ENCODE measurements at regions not wholly inside any gene's neighbourhood (a gene's known extent, or its start where the extent isn't known, plus 50 kb on each side); places are given as distances from the start of the nearest gene placed in this dataset.

DNA sequence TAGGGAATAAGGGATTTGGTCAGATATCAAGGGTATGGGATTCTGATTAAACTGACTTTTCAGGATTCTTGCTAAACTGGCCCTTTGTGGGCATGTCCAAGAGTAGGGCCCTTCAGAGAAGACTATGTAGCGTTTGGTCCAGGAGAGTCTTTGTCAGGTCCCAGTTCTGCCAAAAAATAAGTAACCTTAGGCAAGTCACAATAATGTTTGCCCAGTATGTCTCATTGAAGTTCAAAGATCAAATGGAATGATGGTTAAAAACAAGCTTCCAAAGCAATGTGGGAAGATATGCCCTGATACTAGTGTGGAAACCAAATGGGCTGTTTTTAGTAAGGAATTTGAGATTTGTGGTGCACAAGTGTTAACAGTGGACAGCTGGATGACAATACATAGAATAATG, 454.4 kb downstream of the WDR72 start:
- no peak overlapping the region for H2AFZ ChIP-seq (ENCODE audit: low read depth, low read length, severe bottlenecking)
- H3K9me3 ChIP-seq (ENCODE audit: insufficient read depth, low read length) = no peaks in the 10 kb centered on the region
- H3K36me3 ChIP-seq (ENCODE audit: low read length) = no peaks in the 10 kb centered on the region
- H3K4me2 ChIP-seq (ENCODE audit: low read depth, low read length, poor library complexity, severe bottlenecking) = no peak overlapping the region
- TF ChIP-seq, protein P1, sequence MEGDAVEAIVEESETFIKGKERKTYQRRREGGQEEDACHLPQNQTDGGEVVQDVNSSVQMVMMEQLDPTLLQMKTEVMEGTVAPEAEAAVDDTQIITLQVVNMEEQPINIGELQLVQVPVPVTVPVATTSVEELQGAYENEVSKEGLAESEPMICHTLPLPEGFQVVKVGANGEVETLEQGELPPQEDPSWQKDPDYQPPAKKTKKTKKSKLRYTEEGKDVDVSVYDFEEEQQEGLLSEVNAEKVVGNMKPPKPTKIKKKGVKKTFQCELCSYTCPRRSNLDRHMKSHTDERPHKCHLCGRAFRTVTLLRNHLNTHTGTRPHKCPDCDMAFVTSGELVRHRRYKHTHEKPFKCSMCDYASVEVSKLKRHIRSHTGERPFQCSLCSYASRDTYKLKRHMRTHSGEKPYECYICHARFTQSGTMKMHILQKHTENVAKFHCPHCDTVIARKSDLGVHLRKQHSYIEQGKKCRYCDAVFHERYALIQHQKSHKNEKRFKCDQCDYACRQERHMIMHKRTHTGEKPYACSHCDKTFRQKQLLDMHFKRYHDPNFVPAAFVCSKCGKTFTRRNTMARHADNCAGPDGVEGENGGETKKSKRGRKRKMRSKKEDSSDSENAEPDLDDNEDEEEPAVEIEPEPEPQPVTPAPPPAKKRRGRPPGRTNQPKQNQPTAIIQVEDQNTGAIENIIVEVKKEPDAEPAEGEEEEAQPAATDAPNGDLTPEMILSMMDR (IDR thresholded peaks at IDR 0.05; ENCODE audit: insufficient read depth, low read length, poor library complexity, severe bottlenecking) = no peak
- no peak for TF ChIP-seq EZH2phosphoT487 (conservative IDR thresholded peaks at IDR 0.05; ENCODE audit: low read length)
- no peaks in the 10 kb centered on the region for H3K9me2 ChIP-seq (replicated peaks; ENCODE audit: insufficient read depth, low read length)
- no peaks in the 10 kb centered on the region for H3K27me3 ChIP-seq (ENCODE audit: low read length)
- no peak overlapping the region for H3K9ac ChIP-seq (ENCODE audit: low read length)
- no peaks in the 10 kb centered on the region for H3F3A ChIP-seq (ENCODE audit: insufficient read depth)
- no peaks in the 10 kb centered on the region for H4K20me1 ChIP-seq (ENCODE audit: low read depth, low read length)
- no peaks in the 10 kb centered on the region for H3K79me2 ChIP-seq (ENCODE audit: insufficient read depth, low read length)
- no peak overlapping the region for H3K27ac ChIP-seq (ENCODE audit: low read depth, low read length)
- H3K4me3 ChIP-seq (ENCODE audit: insufficient read depth, low read length, poor library complexity, severe bottlenecking) = no peak overlapping the region

DNA sequence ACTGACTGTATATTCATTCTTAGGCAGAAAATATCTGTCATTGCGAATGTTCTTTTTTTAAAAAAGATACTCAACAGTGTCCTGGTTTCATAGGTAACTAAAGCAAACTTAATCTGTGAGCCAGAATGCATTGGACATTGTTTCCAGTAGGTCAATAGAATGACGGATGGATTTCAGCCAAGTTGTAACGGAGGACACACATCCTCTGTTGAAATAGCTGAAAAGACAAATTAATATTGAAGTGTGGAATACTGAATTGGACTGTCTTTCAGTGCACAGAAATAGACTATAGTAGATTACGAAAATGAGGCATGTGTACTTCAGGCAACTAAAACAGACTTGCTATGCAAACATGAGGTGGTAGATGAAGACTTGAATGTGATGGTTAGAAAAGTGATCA, 461.6 kb downstream of the WDR72 start:
- Histone ChIP-seq H3F3A (ENCODE audit: insufficient read depth) (no peaks in the 10 kb centered on the region), H3K27me3 (ENCODE audit: low read length) (no peaks in the 10 kb centered on the region), H3K9ac (ENCODE audit: low read length) (no peak overlapping the region), H3K9me3 (ENCODE audit: insufficient read depth, low read length) (no peaks in the 10 kb centered on the region), H2AFZ (ENCODE audit: low read depth, low read length, severe bottlenecking) (no peak overlapping the region), H3K36me3 (ENCODE audit: low read length) (no peaks in the 10 kb centered on the region), H3K27ac (ENCODE audit: low read depth, low read length) (no peak overlapping the region), H3K4me3 (ENCODE audit: insufficient read depth, low read length, poor library complexity, severe bottlenecking) (no peak overlapping the region), H3K79me2 (ENCODE audit: insufficient read depth, low read length) (no peaks in the 10 kb centered on the region), H3K9me2 (replicated peaks; ENCODE audit: insufficient read depth, low read length) (no peaks in the 10 kb centered on the region), H3K4me2 (ENCODE audit: low read depth, low read length, poor library complexity, severe bottlenecking) (no peak overlapping the region), H4K20me1 (ENCODE audit: low read depth, low read length) (no peaks in the 10 kb centered on the region)
- no peak for TF ChIP-seq EZH2phosphoT487 (conservative IDR thresholded peaks at IDR 0.05; ENCODE audit: low read length)
- TF ChIP-seq, protein P1 (IDR thresholded peaks at IDR 0.05; ENCODE audit: insufficient read depth, low read length, poor library complexity, severe bottlenecking) = no peak

DNA sequence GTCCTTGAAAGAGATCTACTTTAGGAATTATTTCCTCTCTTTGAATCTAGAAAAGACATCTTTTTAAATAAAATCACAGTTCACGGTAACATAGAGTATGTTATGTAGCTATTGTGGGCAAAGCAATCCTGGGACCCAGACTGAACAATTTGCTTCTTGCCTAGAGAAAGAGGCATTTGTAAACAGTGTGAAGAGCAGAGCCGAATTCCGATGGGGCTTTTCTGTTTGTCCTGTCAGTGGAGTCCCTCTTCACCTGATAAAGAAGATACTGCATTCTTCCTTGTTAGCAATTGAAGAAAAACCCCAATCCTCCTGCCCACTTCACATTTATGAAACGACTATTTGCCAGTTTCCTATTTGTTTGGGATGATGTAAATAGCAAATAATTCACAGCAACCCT, 462.9 kb downstream of the WDR72 start:
- Histone ChIP-seq H3K79me2 (ENCODE audit: insufficient read depth, low read length) (no peaks in the 10 kb centered on the region), H3K4me2 (ENCODE audit: low read depth, low read length, poor library complexity, severe bottlenecking) (no peak overlapping the region), H3K9me3 (ENCODE audit: insufficient read depth, low read length) (no peaks in the 10 kb centered on the region), H3K36me3 (ENCODE audit: low read length) (no peaks in the 10 kb centered on the region), H3K9me2 (replicated peaks; ENCODE audit: insufficient read depth, low read length) (no peaks in the 10 kb centered on the region), H3K9ac (ENCODE audit: low read length) (no peak overlapping the region), H2AFZ (ENCODE audit: low read depth, low read length, severe bottlenecking) (no peak overlapping the region), H3K27me3 (ENCODE audit: low read length) (no peaks in the 10 kb centered on the region), H3F3A (ENCODE audit: insufficient read depth) (no peaks in the 10 kb centered on the region), H4K20me1 (ENCODE audit: low read depth, low read length) (no peaks in the 10 kb centered on the region), H3K27ac (ENCODE audit: low read depth, low read length) (no peak overlapping the region), H3K4me3 (ENCODE audit: insufficient read depth, low read length, poor library complexity, severe bottlenecking) (no peak overlapping the region)
- TF ChIP-seq, protein P1 (IDR thresholded peaks at IDR 0.05; ENCODE audit: insufficient read depth, low read length, poor library complexity, severe bottlenecking) = no peak
- TF ChIP-seq EZH2phosphoT487 (conservative IDR thresholded peaks at IDR 0.05; ENCODE audit: low read length) = no peak

All from SU-DHL-6 (cell line).